ENCODE measurements at regions not wholly inside any gene's neighbourhood (a gene's known extent, or its start where the extent isn't known, plus 50 kb on each side); places are given as distances from the start of the nearest gene placed in this dataset.

- TF ChIP-seq KLF17 (tag by site-specific recombination; IDR thresholded peaks at IDR 0.05), result no peak
- no peak for TF ChIP-seq ZNF174 (tag by site-specific recombination; IDR thresholded peaks at IDR 0.05)
- TF ChIP-seq CTCF (tag by site-specific recombination; IDR thresholded peaks at IDR 0.05), result no peak
- TF ChIP-seq ZBTB48 (tag by site-specific recombination; IDR thresholded peaks at IDR 0.05), result no peak
- no peak for TF ChIP-seq YY1 (tag by site-specific recombination; IDR thresholded peaks at IDR 0.05)
- TF ChIP-seq ZNF112 (tag by site-specific recombination; IDR thresholded peaks at IDR 0.05), result no peak
- TF ChIP-seq ZNF19 (tag by site-specific recombination; IDR thresholded peaks at IDR 0.05; ENCODE audit: low read depth), result no peak
- no peak for TF ChIP-seq ZBTB44 (tag by site-specific recombination; IDR thresholded peaks at IDR 0.05)
- TF ChIP-seq ZNF777 (tag by site-specific recombination; IDR thresholded peaks at IDR 0.05; ENCODE audit: borderline replicate concordance), result no peak
- no peak for TF ChIP-seq REST (tag by site-specific recombination; IDR thresholded peaks at IDR 0.05)
- no peak for TF ChIP-seq ZBTB20 (tag by site-specific recombination; IDR thresholded peaks at IDR 0.05)
Measured at GRCh38 chr10:4254101-4254994, 469.3 kb upstream of the KLF6 start.
